Sigmoid colon (tissue), 4 donors: ENCODE measurements at regions not wholly inside any gene's neighbourhood (a gene's known extent, or its start where the extent isn't known, plus 50 kb on each side); places are given as distances from the start of the nearest gene placed in this dataset.

Source experiments
- CTCF ChIP-seq, 4 experiments: fragments of 450-650 bp in 3 of 4; fragments of 200-600 bp in 1 of 4; IDR thresholded peaks; one replicate each; pipeline ENCODE4 v1.5.1; 2016 to 2019; ENCODE audit warnings: antibody characterized with exemption in 4 of 4, mild to moderate bottlenecking in 3 of 4, moderate library complexity in 2 of 4
- EP300 ChIP-seq, 4 donors: sonication (generic); formaldehyde crosslinking; IDR thresholded peaks; one replicate each; pipeline ENCODE4 v1.6.1; 2017; ENCODE audit warnings: antibody characterized with exemption in 4 of 4
- POLR2A ChIP-seq, 2 donors: fragments of 450-650 bp; IDR thresholded peaks; one replicate each; pipeline ENCODE4 v1.6.1; 2016; ENCODE audit warnings: antibody characterized with exemption in 2 of 2, mild to moderate bottlenecking in 2 of 2, moderate library complexity in 2 of 2
- POLR2AphosphoS5 ChIP-seq, 4 donors: sonication (generic); formaldehyde crosslinking; IDR thresholded peaks; one replicate each; pipeline ENCODE4 v1.6.1; 2017; ENCODE audit warnings: antibody characterized with exemption in 4 of 4

DNA sequence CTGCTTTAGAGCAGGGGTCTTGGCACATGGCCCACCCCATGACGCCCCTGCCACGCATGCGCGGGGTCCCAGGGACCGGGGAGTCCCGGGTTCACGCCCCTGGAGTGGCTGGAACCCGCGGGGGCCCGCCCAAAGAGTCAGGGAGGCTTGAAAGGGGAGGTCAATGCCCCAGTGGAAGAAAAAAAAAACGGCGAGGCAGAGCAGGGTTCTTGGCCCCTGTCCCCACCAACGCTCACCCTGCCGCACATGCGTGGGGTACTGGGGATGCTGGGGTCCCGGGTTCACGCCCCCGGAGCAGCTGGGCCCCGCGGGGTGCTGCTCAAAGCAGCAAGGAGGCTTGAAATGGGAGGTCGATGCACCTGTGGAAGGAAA is 319.1 kb downstream of the ALG10 start:
- TF ChIP-seq CTCF (IDR thresholded peaks at IDR 0.05) (no peak), POLR2A (IDR thresholded peaks at IDR 0.05) (no peak), POLR2AphosphoS5 (IDR thresholded peaks at IDR 0.05) (no peak), EP300 (IDR thresholded peaks at IDR 0.05) (no peak)
